Ascending aorta (tissue), 2 donors: ENCODE measurements at regions not wholly inside any gene's neighbourhood (a gene's known extent, or its start where the extent isn't known, plus 50 kb on each side); places are given as distances from the start of the nearest gene placed in this dataset.
"Not testable (repeated sequence)": the region's sequence is repeated elsewhere in the genome, so short reads cannot be mapped to it uniquely, and the experiment has no call there.

ENCODE experiments used
- DNase-seq, 2 donors: peaks; one replicate each; pipeline ENCODE4 v3.0.0-alpha.2; 2019; ENCODE audit warnings: low spot score in 2 of 2
- H3K27ac ChIP-seq, 2 donors: fragments of 200-600 bp; sonication (generic); one replicate each; pipeline ENCODE4 v1.5.1; 2016 to 2017; ENCODE audit warnings: mild to moderate bottlenecking in 1 of 2
- H3K27me3 ChIP-seq: fragments of 200-600 bp; sonication (generic); one replicate; pipeline ENCODE4 v1.5.1; 2017
- H3K36me3 ChIP-seq, 2 donors: fragments of 200-600 bp; sonication (generic); one replicate each; pipeline ENCODE4 v1.5.1; 2016
- H3K4me1 ChIP-seq, 2 donors: fragments of 200-600 bp; sonication (generic); one replicate each; pipeline ENCODE4 v1.5.1; 2016 to 2017; ENCODE audit warnings: mild to moderate bottlenecking in 1 of 2
- H3K4me3 ChIP-seq, 2 donors: fragments of 200-600 bp; sonication (generic); one replicate each; pipeline ENCODE4 v1.5.1; 2016 to 2017; ENCODE audit warnings: mild to moderate bottlenecking in 1 of 2
- H3K9me3 ChIP-seq, 2 donors: fragments of 200-600 bp; sonication (generic); one replicate each; pipeline ENCODE4 v1.5.1; 2016
- CTCF ChIP-seq, 3 experiments: fragments of 200-600 bp in 2 of 3; fragments of 450-650 bp in 1 of 3; sonication (generic) in 2 of 3; IDR thresholded peaks; one replicate each; pipeline ENCODE4 v1.5.1; 2016 to 2019; ENCODE audit warnings: antibody characterized with exemption in 3 of 3, mild to moderate bottlenecking in 1 of 3, moderate library complexity in 1 of 3
- intact Hi-C: fragments of 100-400 bp; cut with DNase I; formaldehyde crosslinking; loops from one replicate; pipeline ENCODE4 v1.15.1; 2023

GRCh38 chr4:79682801-79683530, 274.9 kb upstream of the GK2 start:
- Histone ChIP-seq H3K9me3 (no peaks in the 10 kb centered on the region), H3K4me1 (peaks cover 0 to 3% of the 10 kb centered on the region in 2 donors), H3K36me3 (no peaks in the 10 kb centered on the region), H3K27ac (peak overlapping the region in 1 of 2 donors; percentile 11), H3K27me3 (no peaks in the 10 kb centered on the region), H3K4me3 (peak overlapping the region in 1 of 2 donors; percentile 7)
- intact Hi-C loops, result no loop called here
- DNase-seq, result no peak
- TF ChIP-seq CTCF (IDR thresholded peaks at IDR 0.05), result no peak

GRCh38 chr4:79682161-79682560, 274.1 kb upstream of the GK2 start:
- H3K27ac ChIP-seq, result no peak overlapping the region
- H3K4me3 ChIP-seq, result no peak overlapping the region
- intact Hi-C loops, result no loop called here
- no peaks in the 10 kb centered on the region for H3K9me3 ChIP-seq
- no peak for DNase-seq
- H3K4me1 ChIP-seq, result peaks cover 0 to 3% of the 10 kb centered on the region in 2 donors
- H3K36me3 ChIP-seq, result no peaks in the 10 kb centered on the region
- no peak for TF ChIP-seq CTCF (IDR thresholded peaks at IDR 0.05)
- H3K27me3 ChIP-seq, result no peaks in the 10 kb centered on the region

GRCh38 chr4:79679859-79680258, 271.8 kb upstream of the GK2 start:
- H3K36me3 ChIP-seq, result no peaks in the 10 kb centered on the region
- no peaks in the 10 kb centered on the region for H3K9me3 ChIP-seq
- no peak overlapping the region for H3K27ac ChIP-seq
- no peaks in the 10 kb centered on the region for H3K27me3 ChIP-seq
- peaks cover 0 to 3% of the 10 kb centered on the region in 2 donors for H3K4me1 ChIP-seq
- intact Hi-C loops, result loop anchor here (10.0 kb wide), 1 partner anchor 725 kb away; no protein-coding TSS in a partner anchor
- DNase-seq, result no peak
- no peak for TF ChIP-seq CTCF (IDR thresholded peaks at IDR 0.05)
- no peak overlapping the region for H3K4me3 ChIP-seq

- Histone ChIP-seq H3K4me1 (peaks cover 0 to 3% of the 10 kb centered on the region in 2 donors), H3K27ac (peak overlapping the region in 1 of 2 donors; percentile 26), H3K36me3 (no peaks in the 10 kb centered on the region), H3K27me3 (no peaks in the 10 kb centered on the region), H3K9me3 (no peaks in the 10 kb centered on the region), H3K4me3 (no peak overlapping the region)
- no peak for TF ChIP-seq CTCF (IDR thresholded peaks at IDR 0.05)
- DNase-seq, result no peak
- intact Hi-C loops, result loop anchor here (10.0 kb wide), 1 partner anchor 724 kb away; no protein-coding TSS in a partner anchor
Observed at GRCh38 chr4:79678472-79679202, 270.6 kb upstream of the GK2 start.

- Histone ChIP-seq H3K9me3 (peaks cover 0 to 11% of the 10 kb centered on the region in 2 donors), H3K4me3 (no peak overlapping the region), H3K4me1 (no peaks in the 10 kb centered on the region), H3K27me3 (no peaks in the 10 kb centered on the region), H3K27ac (no peak overlapping the region), H3K36me3 (no peaks in the 10 kb centered on the region)
- no peak for DNase-seq
- intact Hi-C loops, result loop anchor here (10.0 kb wide), 1 partner anchor 722 kb away; no protein-coding TSS in a partner anchor
- TF ChIP-seq CTCF (IDR thresholded peaks at IDR 0.05), result no peak
Observed at GRCh38 chr4:79676705-79677104, 268.7 kb upstream of the GK2 start.

- H3K27ac ChIP-seq, H3K4me1 ChIP-seq, H3K36me3 ChIP-seq, H3K27me3 ChIP-seq, DNase-seq, H3K4me3 ChIP-seq: not testable (repeated sequence)
- peaks cover 0 to 11% of the 10 kb centered on the region in 2 donors for H3K9me3 ChIP-seq
- intact Hi-C loops, result loop anchor here (10.0 kb wide), 1 partner anchor 720 kb away; no protein-coding TSS in a partner anchor
Observed at GRCh38 chr4:79674906-79675305, 266.9 kb upstream of the GK2 start.
